Activated CD8-positive, alpha-beta memory T cell treated with anti-CD3 and anti-CD28 coated beads for 4 hours (primary cell): ENCODE measurements at regions not wholly inside any gene's neighbourhood (a gene's known extent, or its start where the extent isn't known, plus 50 kb on each side); places are given as distances from the start of the nearest gene placed in this dataset.

Source experiments
- DNase-seq, 2 donors: peaks; one replicate each; pipeline ENCODE4 v3.0.0-alpha.2; 2020; ENCODE audit warnings: low read depth in 2 of 2

DNA sequence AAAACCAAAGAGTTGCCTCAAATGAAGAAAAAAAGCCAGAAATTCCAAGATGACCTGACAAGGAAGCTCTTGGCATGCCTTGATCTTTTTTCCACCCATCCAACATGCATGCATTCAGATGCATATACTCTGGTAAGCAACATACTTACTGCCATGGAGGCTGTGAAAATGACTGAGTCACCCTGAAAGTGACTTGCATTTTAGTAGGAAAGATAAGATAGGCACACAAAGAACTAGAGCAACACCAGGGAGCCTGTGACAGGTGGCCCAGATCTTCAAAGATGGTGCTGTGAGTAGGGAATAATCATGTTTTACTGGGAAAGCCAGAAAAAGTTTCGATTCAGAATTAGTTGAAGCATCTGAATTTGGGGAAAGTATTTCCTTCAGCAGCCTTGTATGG, 185.1 kb upstream of the SLCO3A1 start:
- DNase-seq, result no peak

- no peak for DNase-seq
Observed at GRCh38 chr15:91670108-91670507, 183.4 kb upstream of the SLCO3A1 start.

GRCh38 chr15:91678003-91678402, 175.5 kb upstream of the SLCO3A1 start:
- no peak for DNase-seq

- no peak for DNase-seq
Observed at GRCh38 chr15:91679447-91679846, 174.1 kb upstream of the SLCO3A1 start.

- DNase-seq, result no peak
Observed at GRCh38 chr15:91685436-91685835, 168.1 kb upstream of the SLCO3A1 start.

DNA sequence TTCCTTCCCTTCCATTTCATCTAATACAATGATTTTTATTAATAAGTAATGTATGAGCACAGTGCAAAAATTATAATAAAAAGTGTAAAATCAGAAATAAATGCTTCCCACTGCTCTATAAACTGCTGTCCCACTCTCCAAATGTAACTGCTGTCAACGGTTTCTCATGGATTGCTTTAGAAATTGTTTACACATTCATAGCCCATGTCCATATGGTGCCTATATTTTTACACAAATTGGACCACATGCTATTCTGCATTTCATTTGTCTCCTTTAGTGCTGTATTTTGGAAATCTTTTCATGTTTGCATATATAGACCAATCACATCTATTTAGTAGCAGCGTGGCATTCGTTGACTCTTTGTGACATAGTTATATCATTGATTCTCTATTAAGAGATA, 164.7 kb upstream of the SLCO3A1 start:
- DNase-seq, result no peak

GRCh38 chr15:91689377-91689776, 164.1 kb upstream of the SLCO3A1 start:
- DNase-seq, result no peak

DNA sequence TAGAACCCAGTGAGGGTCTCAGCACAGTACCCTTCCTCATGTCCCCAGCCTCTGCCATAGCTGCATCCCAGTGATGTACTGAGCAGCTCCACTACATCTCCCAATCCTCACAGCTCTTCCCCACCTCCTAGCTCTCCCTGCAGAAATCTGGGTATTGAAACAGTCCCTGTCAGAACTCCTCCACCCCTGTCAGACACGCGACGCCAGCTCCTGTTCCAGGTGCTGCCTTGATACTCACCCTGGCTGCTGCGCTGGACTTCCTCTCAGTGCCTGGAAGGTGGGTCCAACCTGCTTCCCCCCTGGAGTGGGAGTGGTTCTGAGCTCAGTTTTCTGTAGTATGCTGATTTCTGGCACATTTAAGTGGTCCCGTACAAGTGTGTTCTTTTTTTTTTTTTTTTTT, 160.9 kb upstream of the SLCO3A1 start:
- DNase-seq, result no peak

GRCh38 chr15:91694131-91694830, 159.2 kb upstream of the SLCO3A1 start:
- no peak for DNase-seq

- no peak for DNase-seq
Observed at GRCh38 chr15:91694831-91695210, 158.7 kb upstream of the SLCO3A1 start.

- DNase-seq, result no peak
Observed at GRCh38 chr15:91695799-91696198, 157.7 kb upstream of the SLCO3A1 start.

- no peak for DNase-seq
Observed at GRCh38 chr15:91696981-91697380, 156.5 kb upstream of the SLCO3A1 start.

DNA sequence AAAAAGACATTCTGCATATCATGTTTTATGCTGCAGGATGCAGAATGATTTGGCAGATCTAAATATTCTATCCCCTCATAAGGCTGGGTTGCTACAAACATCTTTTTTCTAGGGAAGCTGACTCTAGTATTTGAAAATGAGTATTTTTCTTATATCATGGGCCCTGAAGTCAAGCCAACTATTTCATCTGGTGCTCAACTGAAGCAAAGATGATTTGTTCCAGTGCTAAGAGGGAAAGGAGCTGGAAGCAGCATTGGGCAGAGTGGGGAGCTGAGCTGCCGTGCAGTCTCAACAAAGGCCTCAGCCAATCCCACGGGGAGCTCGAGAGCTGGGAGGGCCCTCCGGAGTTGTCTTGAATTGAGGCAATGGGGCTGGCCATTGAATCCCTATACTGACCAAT, 155.3 kb upstream of the SLCO3A1 start:
- DNase-seq, result no peak

DNA sequence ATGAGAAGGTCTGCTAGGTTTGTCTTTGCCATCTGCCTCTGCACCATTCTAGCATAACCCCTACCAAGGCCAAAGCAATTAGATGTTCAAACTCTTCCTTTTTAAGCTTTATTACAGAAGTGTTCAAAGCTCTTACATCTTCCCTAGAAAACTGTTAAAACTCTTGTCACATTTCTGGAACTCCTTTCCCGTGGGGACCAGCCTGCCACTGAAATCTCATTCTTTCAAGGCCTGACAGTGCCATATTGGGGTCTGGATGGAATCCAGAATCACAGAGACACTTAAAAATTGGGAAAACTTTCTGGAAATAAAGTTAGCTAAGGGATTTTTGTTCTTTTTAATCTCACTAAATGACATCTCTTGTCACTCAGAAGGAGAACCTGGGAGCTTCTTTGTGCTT, 153.8 kb upstream of the SLCO3A1 start:
- no peak for DNase-seq

GRCh38 chr15:91703274-91703673, 150.2 kb upstream of the SLCO3A1 start:
- no peak for DNase-seq

GRCh38 chr15:91704343-91704742, 149.2 kb upstream of the SLCO3A1 start:
- no peak for DNase-seq

GRCh38 chr15:91706322-91707032, 147.0 kb upstream of the SLCO3A1 start:
- peak; percentile 59 to 77 for DNase-seq

- DNase-seq, result no peak
Observed at GRCh38 chr15:91710080-91710698, 143.3 kb upstream of the SLCO3A1 start.

DNA sequence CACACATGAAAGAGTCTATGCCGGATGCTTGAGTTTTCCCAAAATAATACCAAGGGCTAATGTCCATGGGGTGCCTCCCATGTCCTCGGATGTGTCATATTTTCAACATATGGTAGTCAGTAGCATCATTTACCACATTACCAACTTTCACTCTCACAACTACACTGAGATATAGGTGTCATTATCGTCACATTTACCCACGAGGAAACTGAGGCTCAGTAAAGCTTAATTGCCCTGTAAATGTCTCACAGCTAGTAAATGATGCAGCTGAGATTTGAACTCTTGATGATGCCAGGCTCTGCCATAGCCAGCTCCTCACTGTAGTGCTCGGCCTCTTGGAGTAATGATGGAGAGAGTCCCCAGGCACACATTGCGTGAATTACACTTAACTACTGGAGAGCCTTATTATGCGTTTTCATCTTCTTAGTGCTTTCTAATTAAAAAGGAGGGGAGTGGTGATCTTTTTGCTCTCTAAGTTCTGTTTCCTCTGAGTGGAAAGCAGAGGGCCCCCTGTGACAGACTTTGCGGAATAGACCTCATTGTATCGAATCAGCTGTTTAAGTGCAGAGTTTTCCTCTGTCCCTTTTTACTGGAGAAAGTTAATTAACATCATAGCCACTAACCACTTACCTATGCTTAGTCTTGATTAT, 142.0 kb upstream of the SLCO3A1 start:
- DNase-seq, result no peak

- DNase-seq, result no peak
Observed at GRCh38 chr15:91712286-91712685, 141.2 kb upstream of the SLCO3A1 start.

- no peak for DNase-seq
Observed at GRCh38 chr15:91716536-91716935, 137.0 kb upstream of the SLCO3A1 start.

DNA sequence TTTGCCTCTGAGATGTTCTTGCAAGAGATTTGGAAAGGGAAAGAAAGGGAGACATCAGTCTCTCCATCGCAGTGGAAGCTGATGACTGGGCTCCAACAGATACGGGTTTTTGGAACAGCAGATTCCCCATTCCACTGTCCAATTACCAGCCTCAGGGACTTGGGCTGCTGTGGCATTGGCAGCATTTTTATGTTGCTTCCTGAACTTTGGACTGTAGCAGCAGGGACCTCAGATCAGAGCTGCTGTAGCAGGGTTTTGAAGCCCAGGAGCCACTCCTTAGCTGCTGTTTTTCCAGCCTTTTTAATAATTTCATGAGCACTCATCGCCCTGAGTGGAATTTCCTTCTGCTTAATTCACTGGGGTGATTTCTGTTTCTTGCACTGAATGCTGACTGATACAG, 135.7 kb upstream of the SLCO3A1 start:
- no peak for DNase-seq

GRCh38 chr15:91723959-91724358, 129.5 kb upstream of the SLCO3A1 start:
- DNase-seq, result no peak
